GM12892 (cell line): ENCODE measurements at regions not wholly inside any gene's neighbourhood (a gene's known extent, or its start where the extent isn't known, plus 50 kb on each side); places are given as distances from the start of the nearest gene placed in this dataset.

Experiments
- POLR2A ChIP-seq: IDR thresholded peaks from 2 replicates; pipeline ENCODE4 v1.6.1; 2011; ENCODE audit warnings: low read depth, low read length, control low read depth
- POLR2AphosphoS5 ChIP-seq: IDR thresholded peaks from 2 replicates; pipeline ENCODE4 v1.6.1; 2011; ENCODE audit warnings: low read depth, low read length, control low read depth

DNA sequence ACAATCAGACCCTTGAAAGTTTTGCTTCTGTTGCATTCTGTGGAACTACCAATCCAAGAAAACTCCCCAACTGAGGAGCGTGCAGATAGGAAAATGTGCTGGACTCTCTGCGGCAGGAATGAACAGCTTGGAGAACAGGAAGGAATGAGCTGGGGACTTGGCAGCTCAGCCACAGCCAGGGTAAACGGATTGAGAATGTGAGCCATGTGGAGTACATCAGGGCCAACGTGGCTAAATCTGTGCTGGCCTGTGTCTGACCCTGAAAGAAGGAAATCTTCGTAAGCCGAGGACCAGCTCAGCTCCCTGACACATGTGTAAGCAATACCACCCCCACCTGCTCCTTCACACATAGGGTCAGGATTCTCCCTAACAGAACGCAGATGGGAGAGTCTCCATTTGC is 1023.7 kb downstream of the BCL11A start:
- TF ChIP-seq POLR2AphosphoS5 (no peak), POLR2A (no peak)
